AG08395 (cell line): ENCODE measurements at regions not wholly inside any gene's neighbourhood (a gene's known extent, or its start where the extent isn't known, plus 50 kb on each side); places are given as distances from the start of the nearest gene placed in this dataset.
"Not testable (repeated sequence)": the region's sequence is repeated elsewhere in the genome, so short reads cannot be mapped to it uniquely, and the experiment has no call there.

ENCODE experiments used
- DNase-seq: peaks from one replicate; pipeline ENCODE4 v3.0.0; 2012; ENCODE audit warnings: mixed read lengths, low spot score

GRCh38 chr12:75643119-75643518 is 131.7 kb upstream of the KRR1 start:
- not testable (repeated sequence) for DNase-seq

DNA sequence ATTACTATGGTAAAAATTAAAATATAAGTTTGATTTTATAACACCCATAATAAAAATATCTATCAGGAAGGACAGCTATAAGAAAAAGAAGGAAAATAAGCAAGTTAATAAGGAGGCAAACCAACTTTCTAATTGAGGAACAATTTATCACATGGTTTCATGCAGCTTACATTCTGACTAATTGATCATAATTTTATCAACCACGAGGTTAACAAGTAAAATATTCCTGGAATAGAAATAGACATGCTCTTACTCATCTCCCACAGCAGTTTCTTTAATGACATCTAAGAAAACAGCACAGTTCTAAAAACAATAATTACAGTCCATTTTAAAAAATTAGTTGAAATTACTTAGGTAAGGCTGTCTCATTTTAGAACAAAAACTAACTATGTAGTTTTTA is 130.8 kb upstream of the KRR1 start:
- no peak for DNase-seq

GRCh38 chr12:75641031-75641780 is 129.8 kb upstream of the KRR1 start:
- peak; percentile 67 for DNase-seq

DNA sequence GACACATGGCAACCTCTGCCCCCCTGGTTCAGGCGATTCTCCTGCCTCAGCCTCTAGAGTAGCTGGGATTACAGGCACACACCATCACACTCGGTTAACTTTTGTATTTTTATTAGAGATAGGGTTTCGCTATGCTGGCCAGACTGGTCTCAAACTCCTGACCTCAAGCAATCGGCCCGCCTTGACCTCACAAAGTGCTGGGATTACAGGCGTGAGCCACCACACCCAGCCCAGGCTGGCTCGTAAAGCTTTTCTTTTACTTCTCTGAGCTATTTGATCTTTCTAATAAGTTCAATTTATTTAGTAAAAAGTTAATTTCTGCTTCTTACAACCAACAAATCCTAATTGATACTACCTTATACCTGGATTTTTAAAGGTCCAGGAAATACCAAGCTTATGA is 127.4 kb upstream of the KRR1 start:
- DNase-seq = no peak

- DNase-seq = no peak
Measured at GRCh38 chr12:75636607-75637006, 125.2 kb upstream of the KRR1 start.

DNA sequence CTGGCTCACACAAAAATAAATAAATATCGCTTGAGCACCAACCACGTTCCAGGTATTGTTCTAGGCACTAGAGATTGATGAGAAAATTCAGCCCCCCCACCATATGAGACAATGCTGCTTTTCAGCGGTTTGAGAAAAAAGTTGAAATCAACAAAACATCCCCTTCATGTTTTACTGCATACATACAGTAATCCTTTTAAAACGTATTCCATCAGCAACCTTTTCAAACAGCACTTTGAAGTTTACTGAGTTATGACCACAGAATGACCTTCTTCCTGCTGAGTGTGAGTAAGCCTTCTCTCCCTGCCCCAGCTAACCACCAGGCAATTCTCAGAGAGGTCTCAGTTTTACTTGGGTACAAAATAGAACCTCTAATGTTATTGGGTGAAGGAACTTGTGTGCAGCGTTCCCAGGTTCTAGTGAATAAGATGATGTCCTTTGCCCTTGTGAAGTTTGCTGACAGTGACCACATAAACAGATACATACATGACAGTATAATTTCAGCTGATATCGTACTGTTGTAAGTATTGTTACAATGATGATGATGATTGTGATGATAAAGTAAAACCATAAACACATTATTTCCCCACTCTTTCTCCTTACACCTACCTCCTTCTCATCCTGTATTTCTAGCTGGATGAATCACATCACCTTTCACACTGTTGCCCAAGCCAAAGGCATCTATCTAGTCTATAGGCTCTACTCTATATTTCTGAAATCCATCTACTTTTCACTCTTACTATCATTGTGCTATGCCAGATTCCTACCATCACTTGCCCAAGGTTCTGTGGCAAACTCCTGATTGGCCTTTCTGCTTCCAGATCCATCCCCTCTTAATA is 124.4 kb upstream of the KRR1 start:
- DNase-seq = peak; percentile 66

DNA sequence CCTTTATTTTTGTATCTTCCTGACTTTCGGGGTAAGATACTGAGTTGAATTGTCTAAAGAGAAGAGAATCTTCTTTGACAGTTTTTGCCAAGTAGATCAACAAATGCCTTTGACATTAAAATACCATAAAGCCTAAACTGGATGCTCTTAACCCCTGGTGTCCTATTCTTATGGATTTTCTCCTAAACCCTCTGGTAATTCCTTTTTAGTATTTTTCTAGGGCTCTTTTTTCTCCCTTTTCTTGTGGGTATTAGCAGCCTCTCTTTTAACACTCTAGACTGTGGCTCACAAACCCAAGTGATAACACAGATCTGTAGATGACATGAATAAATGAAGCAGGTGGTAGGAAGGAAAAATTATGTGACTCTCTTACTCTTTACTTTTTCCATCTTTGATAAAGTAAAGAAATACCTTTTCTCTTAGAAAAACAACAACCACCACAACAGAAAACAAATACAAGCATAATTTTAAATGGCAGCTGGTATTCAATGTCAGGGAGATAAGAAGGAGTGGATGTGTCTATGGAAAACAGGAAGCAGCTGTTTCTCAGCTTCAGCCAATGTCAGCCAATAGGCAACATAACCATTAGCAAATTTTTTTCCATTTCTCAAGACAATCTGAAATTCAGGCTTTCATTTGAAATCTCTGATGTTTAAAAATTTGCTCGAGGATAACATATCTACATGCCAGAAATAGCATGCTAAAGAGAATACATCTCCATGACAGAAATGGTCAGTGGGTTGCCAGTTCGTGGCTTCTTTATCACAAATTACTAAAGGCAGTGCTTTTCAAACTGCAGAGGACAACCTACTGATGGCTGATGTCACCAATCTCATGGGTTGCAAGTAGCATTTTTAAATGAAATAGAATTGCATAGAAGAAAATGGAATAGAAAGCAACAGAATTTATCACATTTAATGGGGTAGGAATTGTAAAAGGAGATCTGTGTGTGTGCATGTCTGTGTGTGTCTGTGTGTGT is 123.1 kb upstream of the KRR1 start:
- no peak for DNase-seq

DNA sequence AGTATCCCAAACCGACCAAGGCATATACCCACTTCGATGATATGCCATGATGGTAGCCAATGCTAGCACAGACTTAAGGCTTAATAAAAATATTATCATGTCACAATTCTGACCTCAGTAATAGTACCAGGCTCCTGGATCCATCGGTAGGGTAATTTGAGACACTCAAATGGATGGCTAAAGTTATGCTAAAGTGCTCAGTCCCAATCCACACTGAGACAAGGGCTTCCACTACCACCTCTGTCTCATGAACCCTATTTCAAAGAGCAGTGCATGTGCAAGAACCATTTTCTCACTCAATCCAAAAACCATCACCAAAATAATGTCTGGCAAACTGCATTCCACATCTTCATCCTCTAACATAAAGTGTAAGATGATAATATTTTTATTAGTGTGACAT is 122.4 kb upstream of the KRR1 start:
- DNase-seq = no peak

GRCh38 chr12:75632442-75632841 is 121.0 kb upstream of the KRR1 start:
- no peak for DNase-seq

DNA sequence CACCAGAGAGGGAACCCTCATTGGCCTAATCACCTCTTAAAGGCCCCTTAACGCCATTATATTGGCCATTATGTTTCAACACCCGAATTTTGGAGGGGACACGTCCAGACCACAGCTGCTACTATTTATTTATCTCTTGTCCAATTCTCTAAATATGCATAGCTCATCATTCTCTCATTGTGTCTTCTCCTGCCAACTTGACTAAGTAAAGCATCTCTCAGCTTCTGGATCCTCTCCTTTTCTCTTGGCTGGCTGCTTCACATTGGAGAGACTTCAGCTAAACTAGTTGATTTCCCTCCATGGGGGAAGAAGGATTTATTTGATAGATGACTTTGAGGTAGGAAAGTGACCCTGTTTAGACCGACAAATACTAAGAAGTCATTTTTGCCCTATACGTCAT is 120.4 kb upstream of the KRR1 start:
- DNase-seq = no peak

DNA sequence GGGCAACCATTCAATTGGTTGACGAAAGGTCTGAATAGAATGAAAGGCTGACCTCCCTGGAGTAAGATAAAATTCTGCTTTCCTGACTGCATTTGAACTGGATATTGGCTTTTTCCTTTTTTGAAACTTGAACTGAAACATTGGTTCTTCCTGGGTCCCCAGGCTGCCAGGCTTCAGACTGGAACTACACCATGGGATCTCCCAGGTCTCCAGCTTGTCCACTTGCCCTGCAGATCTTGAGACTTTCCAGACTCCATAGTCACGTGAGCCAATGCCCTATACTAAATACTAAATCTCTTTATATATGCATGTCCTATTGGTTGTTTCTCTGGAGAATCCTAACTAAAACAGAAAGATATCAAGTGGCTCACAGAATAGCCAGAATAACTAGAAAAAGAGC is 118.7 kb upstream of the KRR1 start:
- DNase-seq = no peak

GRCh38 chr12:75628916-75629315 is 117.5 kb upstream of the KRR1 start:
- DNase-seq = no peak

- no peak for DNase-seq
Measured at GRCh38 chr12:75628511-75628910, 117.1 kb upstream of the KRR1 start.

DNA sequence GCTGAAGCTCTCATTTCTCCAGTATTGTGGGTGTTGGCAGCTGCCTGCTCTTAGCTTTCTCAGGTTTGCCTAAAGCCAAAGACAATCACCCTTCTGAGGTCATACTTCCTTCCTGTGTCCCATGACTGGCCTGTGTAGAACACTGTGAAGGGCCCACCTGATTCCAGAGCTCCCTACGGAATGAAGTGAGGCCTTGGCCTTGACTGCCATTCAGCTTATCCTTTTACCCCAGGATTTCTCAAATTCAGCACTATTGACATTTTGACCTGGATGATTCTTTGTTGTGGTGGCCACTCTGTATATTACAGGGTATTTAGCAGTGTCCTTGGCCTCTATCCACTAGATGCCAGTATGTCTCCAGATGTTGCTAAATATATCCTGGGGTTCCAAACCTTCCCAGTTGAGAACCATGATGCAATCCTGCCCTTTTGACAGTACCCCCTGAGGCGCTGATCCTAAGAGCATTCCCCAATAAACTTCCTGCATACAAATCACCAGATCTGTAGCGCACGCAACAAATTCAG is 112.3 kb upstream of the KRR1 start:
- DNase-seq = peak; percentile 21

- DNase-seq = no peak
Measured at GRCh38 chr12:75622492-75622891, 111.1 kb upstream of the KRR1 start.

DNA sequence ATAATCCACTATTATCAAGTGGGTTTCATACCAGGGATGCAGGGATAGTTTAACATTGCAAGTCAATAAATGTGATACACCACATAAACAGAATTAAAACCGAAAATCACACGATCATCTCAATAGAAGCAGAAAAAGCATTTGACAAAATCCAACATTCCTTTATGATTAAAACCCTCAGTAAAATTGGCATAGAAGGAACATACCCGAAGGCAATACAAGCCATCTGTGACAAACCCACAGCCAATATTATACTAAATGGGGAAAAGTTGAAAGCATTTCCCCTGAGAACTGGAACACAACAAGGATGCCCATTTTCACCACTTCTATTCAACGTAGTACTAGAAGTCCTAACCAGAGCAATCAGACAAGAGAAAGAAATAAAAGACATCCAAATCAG is 103.0 kb upstream of the KRR1 start:
- DNase-seq = not testable (repeated sequence)

DNA sequence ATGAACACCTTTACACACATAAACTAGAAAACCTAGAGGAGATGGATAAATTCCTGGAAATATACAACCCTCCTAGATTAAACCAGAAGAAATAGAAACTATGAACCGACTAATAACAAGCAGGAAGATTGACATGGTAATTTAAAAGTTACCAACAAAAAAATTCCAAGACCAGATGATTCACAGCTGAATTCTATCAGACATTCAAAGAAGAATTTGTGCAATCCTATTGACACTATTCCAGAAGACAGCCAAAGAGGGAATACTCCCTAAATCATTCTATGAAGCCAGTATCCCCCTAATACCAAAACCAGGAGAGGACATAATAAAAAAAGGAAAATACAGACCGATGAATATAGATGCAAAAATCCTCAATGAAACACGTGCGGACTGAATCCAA is 102.6 kb upstream of the KRR1 start:
- DNase-seq = no peak

DNA sequence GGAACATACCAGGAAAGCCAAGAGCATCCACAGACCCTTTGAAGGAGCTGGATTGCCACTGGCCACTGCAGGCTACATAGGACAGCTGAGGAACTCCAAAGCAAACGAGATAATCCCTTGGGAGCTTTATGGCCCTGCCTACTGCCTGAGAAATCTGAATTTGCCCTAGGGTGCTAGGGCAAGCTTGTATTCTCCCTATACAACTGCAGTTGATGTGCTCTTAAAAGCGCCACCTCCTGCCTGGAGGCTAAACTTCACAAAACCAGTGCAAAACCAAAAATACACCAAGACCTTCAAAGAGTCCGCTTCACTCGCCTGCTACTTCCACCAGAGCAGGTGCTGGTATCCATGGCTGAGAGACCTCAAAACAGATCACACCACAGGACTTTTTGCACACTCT is 99.6 kb upstream of the KRR1 start:
- DNase-seq = no peak

DNA sequence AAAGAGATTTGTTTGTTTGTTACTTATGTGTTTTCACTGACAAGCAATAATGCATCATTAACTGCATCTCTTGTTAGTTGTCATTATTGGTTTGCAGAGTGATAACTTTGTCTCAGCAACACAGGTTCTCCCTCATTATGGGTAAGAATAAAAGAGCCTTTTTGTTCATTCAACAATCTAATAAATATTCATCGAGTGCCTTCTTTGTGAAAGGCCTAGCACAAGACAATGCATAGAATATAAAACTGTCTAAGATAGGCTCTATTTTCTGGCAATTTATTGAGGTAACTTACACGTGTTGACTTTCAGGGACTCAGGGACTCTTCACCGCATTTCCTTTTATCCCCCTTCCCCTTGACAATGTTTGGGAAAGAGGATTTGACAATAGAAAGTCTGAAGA is 95.5 kb upstream of the KRR1 start:
- no peak for DNase-seq

- no peak for DNase-seq
Measured at GRCh38 chr12:75606151-75606550, 94.7 kb upstream of the KRR1 start.

DNA sequence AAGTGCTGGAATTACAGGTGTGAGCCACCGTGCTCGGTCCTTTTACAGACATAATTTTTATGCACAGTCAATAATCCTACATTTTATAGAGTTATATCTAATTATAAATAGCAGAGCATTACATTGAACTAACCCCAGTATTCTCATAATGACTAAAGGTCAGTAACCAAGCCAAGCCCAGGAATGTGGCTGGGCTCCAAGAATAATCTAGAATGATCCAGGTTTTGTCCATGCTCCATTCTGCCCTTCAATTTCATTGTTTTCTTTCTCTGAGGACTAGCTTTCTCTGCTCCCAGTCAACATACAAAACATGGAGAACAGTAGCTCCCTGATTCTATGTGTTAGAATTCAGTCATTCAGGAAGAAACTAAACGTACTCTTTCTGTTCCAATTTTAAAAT is 92.1 kb upstream of the KRR1 start:
- peak; percentile 25 for DNase-seq

DNA sequence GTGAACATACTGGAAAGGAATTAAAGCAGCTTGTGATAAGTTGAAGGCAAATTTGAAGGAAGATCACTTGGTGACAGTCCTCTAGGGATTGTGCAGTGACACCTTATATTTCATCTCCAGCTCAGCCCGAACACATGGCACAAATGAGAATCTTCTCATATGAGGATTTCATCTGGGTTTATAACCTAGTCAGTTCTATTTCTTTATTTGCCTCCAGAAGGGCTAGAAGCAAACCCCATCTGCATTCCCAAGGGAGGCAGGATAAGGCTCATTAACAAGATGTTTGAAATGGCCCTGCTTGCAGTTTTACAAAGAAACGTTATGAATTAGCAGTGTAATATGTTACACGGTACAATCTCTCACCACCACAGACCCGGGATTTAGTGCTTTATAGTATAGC is 90.7 kb upstream of the KRR1 start:
- DNase-seq = no peak
